Upper lobe of left lung (tissue), 6 donors: ENCODE measurements at regions not wholly inside any gene's neighbourhood (a gene's known extent, or its start where the extent isn't known, plus 50 kb on each side); places are given as distances from the start of the nearest gene placed in this dataset.
"Not testable (repeated sequence)": the region's sequence is repeated elsewhere in the genome, so short reads cannot be mapped to it uniquely, and the experiment has no call there.

Experiments used
- ATAC-seq, 2 donors: fragments of 200-7000 bp; cut with Tn5 transposase; one replicate each; pipeline ENCODE4 v1.9.1; 2022; ENCODE audit warnings: mild to moderate bottlenecking in 2 of 2, moderate library complexity in 2 of 2; ENCODE audit not compliant: low FRiP score in 2 of 2
- DNase-seq, 2 donors: peaks; one replicate each; pipeline ENCODE4 v3.0.0-alpha.2; 2019 to 2020
- H3K27ac ChIP-seq, 4 donors: fragments of 200-600 bp; sonication (generic); one replicate each; pipeline ENCODE4 v1.5.1; 2016 to 2019
- H3K27me3 ChIP-seq, 4 donors: fragments of 200-600 bp; sonication (generic); one replicate each; pipeline ENCODE4 v1.5.1; 2017 to 2019
- H3K36me3 ChIP-seq, 4 donors: fragments of 200-600 bp; sonication (generic); one replicate each; pipeline ENCODE4 v1.5.1; 2016 to 2019
- H3K4me1 ChIP-seq, 4 donors: fragments of 200-600 bp; sonication (generic); one replicate each; pipeline ENCODE4 v1.5.1; 2018 to 2019
- H3K4me3 ChIP-seq, 4 donors: fragments of 200-600 bp; sonication (generic); one replicate each; pipeline ENCODE4 v1.5.1; 2017 to 2019; ENCODE audit warnings: mild to moderate bottlenecking in 2 of 4, moderate library complexity in 1 of 4
- H3K9me3 ChIP-seq, 4 donors: fragments of 200-600 bp; sonication (generic); one replicate each; pipeline ENCODE4 v1.5.1; 2018 to 2019
- CTCF ChIP-seq, 6 experiments: fragments of 450-650 bp in 4 of 6; fragments of 200-600 bp in 2 of 6; sonication (generic) in 2 of 6; IDR thresholded peaks; one replicate each; pipeline ENCODE4 v1.5.1; 2016 to 2019; ENCODE audit warnings: antibody characterized with exemption in 6 of 6
- EP300 ChIP-seq, 4 donors: sonication (generic); formaldehyde crosslinking; IDR thresholded peaks; one replicate each; pipeline ENCODE4 v1.5.1; 2017; ENCODE audit warnings: antibody characterized with exemption in 4 of 4, control low read depth in 2 of 4
- POLR2A ChIP-seq, 4 donors: fragments of 450-650 bp; IDR thresholded peaks; one replicate each; pipeline ENCODE4 v1.5.1; 2016 to 2017; ENCODE audit warnings: antibody characterized with exemption in 4 of 4, mild to moderate bottlenecking in 2 of 4
- POLR2AphosphoS5 ChIP-seq, 2 donors: sonication (generic); formaldehyde crosslinking; IDR thresholded peaks; one replicate each; pipeline ENCODE4 v1.5.1; 2017; ENCODE audit warnings: antibody characterized with exemption in 2 of 2
- WGBS, 2 donors: methylation state at CpG; one replicate each; pipeline ENCODE4 v1.1.5; 2017 to 2018; 5-methylcytosine and 5-hydroxymethylcytosine counted together
- donor health status: DM: no; HTN: no; CAD: no; lungs with moderate emphysema.
- donor health status: DM: no; HTN: yes; CAD: no; lungs with severe emphysema.

- H3K4me3 ChIP-seq: no peak overlapping the region
- no peaks in the 10 kb centered on the region for H3K27me3 ChIP-seq
- ATAC-seq: no peak
- WGBS, 2 donors: 54 to 57% methylated on average over 4 of the region's 4 CpGs
- no peak for DNase-seq
- H3K27ac ChIP-seq: no peak overlapping the region
- TF ChIP-seq EP300 (IDR thresholded peaks at IDR 0.05) (no peak), CTCF (IDR thresholded peaks at IDR 0.05) (no peak), POLR2AphosphoS5 (IDR thresholded peaks at IDR 0.05) (no peak), POLR2A (IDR thresholded peaks at IDR 0.05) (no peak)
- no peaks in the 10 kb centered on the region for H3K36me3 ChIP-seq
- H3K4me1 ChIP-seq: no peaks in the 10 kb centered on the region
- no peaks in the 10 kb centered on the region for H3K9me3 ChIP-seq
These were observed 536.3 kb downstream of the TMEM121 start for GRCh38 chr14:106062502-106063272.

- H3K36me3 ChIP-seq: no peaks in the 10 kb centered on the region
- no peaks in the 10 kb centered on the region for H3K9me3 ChIP-seq
- H3K4me1 ChIP-seq: no peaks in the 10 kb centered on the region
- H3K27ac ChIP-seq: no peak overlapping the region
- H3K4me3 ChIP-seq: no peak overlapping the region
- no peak for TF ChIP-seq EP300 (IDR thresholded peaks at IDR 0.05)
- TF ChIP-seq CTCF (IDR thresholded peaks at IDR 0.05): no peak
- DNase-seq (no peak), ATAC-seq (no peak)
- WGBS, 2 donors: 85 to 86% methylated on average over 2 of the region's 2 CpGs
- H3K27me3 ChIP-seq: no peaks in the 10 kb centered on the region
These were observed 541.6 kb downstream of the TMEM121 start for GRCh38 chr14:106067935-106068334.

- no peak for TF ChIP-seq EP300 (IDR thresholded peaks at IDR 0.05)
- no peak for TF ChIP-seq POLR2A (IDR thresholded peaks at IDR 0.05)
- no peak for TF ChIP-seq POLR2AphosphoS5 (IDR thresholded peaks at IDR 0.05)
- TF ChIP-seq CTCF (IDR thresholded peaks at IDR 0.05): no peak
- no peaks in the 10 kb centered on the region for H3K9me3 ChIP-seq
- WGBS, 2 donors: 37 to 56% methylated on average over 3 of the region's 3 CpGs
These were observed 543.6 kb downstream of the TMEM121 start for GRCh38 chr14:106069804-106070625.

GRCh38 chr14:106080922-106081321 is 554.5 kb downstream of the TMEM121 start:
- no peaks in the 10 kb centered on the region for H3K9me3 ChIP-seq
- no CpG with 5 or more reads among the region's 4 CpGs for WGBS, 2 donors
- H3K36me3 ChIP-seq: no peaks in the 10 kb centered on the region
- no peaks in the 10 kb centered on the region for H3K27me3 ChIP-seq
- TF ChIP-seq POLR2AphosphoS5 (IDR thresholded peaks at IDR 0.05) (no peak), CTCF (IDR thresholded peaks at IDR 0.05) (no peak), EP300 (IDR thresholded peaks at IDR 0.05) (no peak), POLR2A (IDR thresholded peaks at IDR 0.05) (no peak)
- no peaks in the 10 kb centered on the region for H3K4me1 ChIP-seq
- no peak overlapping the region for H3K4me3 ChIP-seq
- ATAC-seq (no peak), DNase-seq (no peak)
- H3K27ac ChIP-seq: no peak overlapping the region

More at GRCh38 chr14:106069804-106070625, 543.6 kb downstream of the TMEM121 start:
- no peaks in the 10 kb centered on the region for H3K27me3 ChIP-seq
- DNase-seq (no peak), ATAC-seq (no peak)
- no peak overlapping the region for H3K27ac ChIP-seq
- no peak overlapping the region for H3K4me3 ChIP-seq
- no peaks in the 10 kb centered on the region for H3K36me3 ChIP-seq
- H3K4me1 ChIP-seq: no peaks in the 10 kb centered on the region

DNA sequence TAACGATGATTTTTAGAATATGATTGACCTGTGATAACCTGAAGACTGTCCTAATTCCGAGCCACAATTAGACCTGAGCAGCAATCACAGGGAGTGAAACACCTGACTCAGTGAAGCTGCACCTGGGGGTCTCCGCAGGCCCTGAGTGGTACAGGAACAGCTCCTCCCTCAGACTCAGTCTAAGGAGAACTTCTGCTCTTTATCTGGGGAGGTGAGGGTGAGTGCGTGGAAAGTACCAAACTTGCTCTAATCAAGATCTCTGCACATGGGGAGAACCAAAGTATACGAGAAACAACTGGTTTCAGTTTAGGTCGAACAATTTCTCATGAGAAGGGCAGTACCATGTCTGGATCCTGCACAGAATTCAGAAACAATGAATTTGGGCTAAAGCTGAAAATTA is 555.3 kb downstream of the TMEM121 start:
- H3K9me3 ChIP-seq, H3K27ac ChIP-seq, H3K36me3 ChIP-seq, H3K4me1 ChIP-seq, H3K27me3 ChIP-seq, H3K4me3 ChIP-seq, DNase-seq: not testable (repeated sequence)
- ATAC-seq: peak in 1 of 2 donors; percentile 34
- 63 to 81% methylated on average over 2 to 3 of the region's 6 CpGs for WGBS, 2 donors
